IPS DF 4.7 (cell line): ENCODE measurements at regions not wholly inside any gene's neighbourhood (a gene's known extent, or its start where the extent isn't known, plus 50 kb on each side); places are given as distances from the start of the nearest gene placed in this dataset.
"Not testable (repeated sequence)": the region's sequence is repeated elsewhere in the genome, so short reads cannot be mapped to it uniquely, and the experiment has no call there.

Experiments used
- DNase-seq: peaks from one replicate; pipeline ENCODE4 v3.0.0-alpha.2; 2013; ENCODE audit warnings: low spot score; ENCODE audit errors: extremely low read depth

DNA sequence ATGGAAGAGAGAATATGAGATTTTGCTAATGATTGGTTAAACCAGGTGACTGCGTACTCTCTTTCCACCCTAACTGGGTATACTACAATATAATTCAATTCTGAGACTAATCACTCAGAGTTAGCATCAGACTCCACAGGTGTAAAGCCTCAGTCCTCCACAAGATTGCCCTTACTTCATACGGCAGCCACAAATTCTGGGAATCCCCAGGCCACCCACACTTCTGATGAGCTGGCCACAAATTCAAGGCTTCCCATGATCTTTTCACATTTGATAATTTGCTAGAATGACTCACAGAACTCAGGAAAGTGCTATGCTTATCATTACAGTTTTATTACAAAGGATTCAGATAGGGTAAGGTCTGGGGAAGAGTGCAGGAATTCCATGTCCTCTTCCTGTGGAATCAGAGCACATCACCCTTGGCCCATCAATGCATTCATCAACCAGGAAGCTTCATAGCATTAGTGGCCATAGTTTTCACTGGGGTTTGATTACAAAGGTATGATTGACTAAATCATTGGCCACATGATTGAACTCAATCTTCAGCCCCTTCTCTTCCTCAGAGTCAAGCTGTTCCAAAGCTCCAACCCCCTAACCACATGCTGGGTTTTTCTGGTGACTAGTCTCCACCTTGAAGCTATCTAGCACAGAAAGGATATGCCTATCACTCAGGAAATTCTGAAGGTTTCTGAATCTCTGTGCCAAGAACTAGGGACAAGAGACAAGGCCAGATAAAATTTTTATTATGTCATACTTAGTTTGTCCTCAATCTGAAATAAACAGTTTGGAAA lies 131.7 kb downstream of the HHIPL2 start:
- DNase-seq, result no peak

- DNase-seq, result no peak
These were observed 132.5 kb downstream of the HHIPL2 start for GRCh38 chr1:222415441-222415840.

DNA sequence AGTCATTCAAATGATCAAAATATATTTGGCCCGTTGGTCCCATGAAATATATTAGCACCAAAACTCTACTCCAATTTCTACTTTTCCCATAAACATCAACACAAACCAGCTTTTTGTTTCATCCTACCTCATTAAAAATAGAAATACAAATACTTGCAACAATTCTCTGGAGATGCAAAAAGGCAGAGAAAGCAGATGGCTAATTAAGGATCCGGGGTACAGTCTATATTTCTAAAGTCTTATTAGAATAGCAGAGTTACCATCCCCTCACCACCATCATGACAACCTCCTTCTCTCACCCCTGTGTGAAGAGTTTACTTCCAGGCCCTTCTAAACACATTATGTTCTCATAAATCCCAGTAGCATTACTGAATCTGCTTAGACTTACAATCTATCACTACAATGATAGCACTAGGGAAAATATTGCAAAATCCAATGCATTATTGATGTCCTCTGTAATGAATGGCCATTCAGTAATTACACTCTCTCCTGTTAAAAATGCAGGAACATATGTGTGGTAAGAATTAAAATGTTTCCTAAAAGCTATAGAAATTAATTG lies 133.8 kb downstream of the HHIPL2 start:
- no peak for DNase-seq

- no peak for DNase-seq
These were observed 134.5 kb downstream of the HHIPL2 start for GRCh38 chr1:222413436-222413835.

DNA sequence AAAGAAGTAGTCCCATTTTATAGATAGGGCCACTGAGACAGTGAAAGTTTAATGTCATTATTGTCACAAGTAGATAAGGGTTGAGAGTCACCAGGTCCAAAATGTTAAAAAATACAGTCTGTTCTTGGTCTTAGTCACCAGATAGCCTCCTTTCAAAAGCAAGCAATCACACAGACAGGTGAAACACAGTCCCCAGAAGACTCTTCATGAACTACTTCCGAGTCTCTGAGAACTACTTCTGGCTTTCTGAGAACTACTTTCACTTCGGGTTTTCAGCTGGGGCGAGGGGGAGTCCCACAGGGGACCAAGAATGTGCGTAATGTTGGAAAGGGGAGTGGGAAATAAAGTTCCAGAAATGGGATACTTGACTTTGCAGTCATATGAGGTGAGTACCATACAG lies 143.2 kb downstream of the HHIPL2 start:
- DNase-seq, result no peak

GRCh38 chr1:222399197-222399596 lies 148.7 kb downstream of the HHIPL2 start:
- DNase-seq, result no peak

GRCh38 chr1:222394224-222394623 lies 153.7 kb downstream of the HHIPL2 start:
- DNase-seq, result no peak

GRCh38 chr1:222392556-222392955 lies 155.3 kb downstream of the HHIPL2 start:
- DNase-seq, result no peak

- DNase-seq, result no peak
These were observed 157.7 kb downstream of the HHIPL2 start for GRCh38 chr1:222390181-222390580.

GRCh38 chr1:222387007-222387814 lies 160.7 kb downstream of the HHIPL2 start:
- DNase-seq, result peak; percentile 44

DNA sequence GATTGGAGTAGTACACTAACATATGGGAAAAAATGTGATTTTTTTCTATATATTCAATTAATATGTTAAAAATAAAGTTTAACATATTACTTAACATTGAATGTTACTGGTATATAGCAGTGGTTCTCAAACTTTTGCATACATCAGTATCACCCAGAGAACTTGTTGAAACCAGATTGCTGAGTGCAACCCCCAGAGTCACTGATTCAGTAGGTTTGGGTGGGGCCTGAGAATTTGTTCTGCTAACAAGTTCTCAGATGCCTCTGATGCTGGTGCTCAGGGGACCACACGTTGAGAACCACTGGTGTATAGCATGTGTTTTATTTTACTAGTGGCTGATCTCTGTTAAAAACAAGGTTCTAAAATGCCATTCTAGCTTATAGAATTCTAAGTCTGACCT lies 161.9 kb downstream of the HHIPL2 start:
- DNase-seq, result no peak

- DNase-seq, result no peak
These were observed 162.6 kb downstream of the HHIPL2 start for GRCh38 chr1:222385262-222385661.

DNA sequence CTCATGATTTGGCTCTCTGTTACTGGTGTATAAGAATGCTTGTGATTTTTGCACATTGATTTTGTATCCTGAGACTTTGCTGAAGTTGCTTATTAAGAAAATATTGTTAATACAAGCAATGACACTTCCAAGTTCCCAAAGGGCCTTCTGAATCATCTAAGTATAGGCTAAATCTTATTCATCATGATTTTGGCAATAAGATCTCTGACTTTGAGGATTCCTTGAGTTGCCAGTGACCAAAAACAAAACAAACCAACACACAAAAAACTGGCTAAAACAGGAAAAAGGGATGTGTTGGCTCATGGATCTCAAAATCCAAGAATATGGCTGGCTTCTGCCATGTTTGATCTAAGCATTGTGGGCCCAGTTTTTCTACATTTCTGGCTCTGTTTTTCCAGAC lies 163.4 kb downstream of the HHIPL2 start:
- no peak for DNase-seq

GRCh38 chr1:222382171-222382570 lies 165.7 kb downstream of the HHIPL2 start:
- no peak for DNase-seq

DNA sequence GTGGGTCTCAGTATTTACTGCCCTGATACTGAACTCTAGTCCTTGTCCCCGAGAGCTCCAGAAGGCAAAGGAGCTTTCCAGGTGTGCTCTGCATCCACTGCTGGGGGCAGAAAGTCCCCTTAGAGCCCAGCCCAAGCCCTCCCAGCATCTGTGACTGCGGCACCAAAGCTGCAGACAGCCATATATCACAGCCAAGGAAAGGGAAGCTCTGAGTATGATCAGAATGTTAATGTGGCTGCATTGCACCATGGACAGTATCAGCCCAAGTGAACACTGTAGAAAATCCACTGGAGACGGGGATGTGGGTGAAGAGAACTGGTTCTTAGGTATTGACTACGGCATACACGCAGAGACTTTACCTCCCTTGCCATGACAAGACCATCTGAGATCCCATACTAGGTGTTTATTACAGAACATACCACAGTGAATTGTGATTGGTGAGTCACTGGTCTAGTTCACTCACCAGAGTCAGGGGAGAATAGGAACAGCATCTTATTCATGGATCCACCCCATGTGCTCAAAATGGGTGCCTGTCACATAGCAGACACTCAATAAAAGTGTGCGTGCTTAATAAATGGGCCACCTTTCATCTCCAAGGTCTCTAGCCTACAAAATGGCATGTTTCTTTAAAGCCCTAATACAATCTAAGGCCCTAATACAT lies 170.3 kb downstream of the HHIPL2 start:
- no peak for DNase-seq

DNA sequence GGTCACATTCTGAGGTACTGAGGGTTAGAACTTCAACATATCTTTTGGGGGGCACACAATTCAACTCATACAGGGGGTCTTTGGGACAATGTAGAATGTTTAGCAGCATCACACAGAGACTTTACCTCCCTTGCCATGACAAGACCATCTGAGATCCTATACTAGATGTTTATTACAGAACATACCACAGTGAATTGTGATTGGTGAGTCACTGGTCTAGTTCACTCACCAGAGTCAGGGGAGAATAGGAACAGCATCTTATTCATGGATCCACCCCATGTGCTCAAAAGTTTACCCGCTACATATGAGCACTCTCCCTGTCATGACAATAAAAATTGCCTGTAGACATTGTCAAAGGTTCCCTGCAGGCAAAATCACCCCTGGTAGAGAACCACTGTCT lies 171.1 kb downstream of the HHIPL2 start:
- DNase-seq, result not testable (repeated sequence)

DNA sequence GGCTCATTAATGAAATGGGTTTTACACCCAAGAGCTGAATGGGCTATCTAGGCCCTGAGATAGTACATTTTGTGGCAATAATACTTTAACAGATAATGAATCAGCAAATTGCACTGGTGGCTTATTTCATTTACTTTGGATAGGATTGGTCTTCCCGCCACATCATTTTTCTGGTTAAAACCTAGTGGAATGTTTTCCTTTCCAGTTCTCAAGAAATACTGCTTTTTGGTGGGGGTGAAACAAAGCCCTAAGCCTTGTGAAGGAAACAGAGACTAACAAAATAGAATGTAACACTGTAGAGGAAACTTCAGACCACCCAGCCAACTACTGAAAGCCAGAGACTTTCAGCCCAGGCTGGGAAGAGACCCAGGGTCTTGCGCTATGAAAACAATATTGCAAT lies 172.2 kb downstream of the HHIPL2 start:
- DNase-seq, result no peak

GRCh38 chr1:222373831-222374602 lies 173.9 kb downstream of the HHIPL2 start:
- no peak for DNase-seq

DNA sequence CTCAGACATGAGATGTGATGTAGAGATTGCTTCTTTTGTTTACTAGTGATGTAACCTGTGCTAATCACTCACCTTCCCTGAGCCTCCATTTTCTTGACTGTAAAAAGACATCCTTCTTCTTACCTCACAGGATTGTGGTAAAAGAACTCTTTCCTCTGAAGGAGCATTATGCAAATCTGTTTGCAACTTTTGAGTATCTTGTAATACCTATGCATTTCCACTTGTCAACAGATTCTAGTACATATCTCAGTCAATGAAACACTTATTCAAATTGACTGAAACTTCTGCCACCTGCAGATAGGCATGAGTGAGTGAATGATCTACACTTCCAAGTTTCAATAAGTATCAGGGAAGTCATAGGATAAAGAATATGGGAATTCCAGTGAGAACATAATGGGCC lies 174.7 kb downstream of the HHIPL2 start:
- no peak for DNase-seq

GRCh38 chr1:222372221-222372620 lies 175.7 kb downstream of the HHIPL2 start:
- DNase-seq, result no peak
